RWPE1 (cell line): ENCODE measurements at regions not wholly inside any gene's neighbourhood (a gene's known extent, or its start where the extent isn't known, plus 50 kb on each side); places are given as distances from the start of the nearest gene placed in this dataset.
"Not testable (repeated sequence)": the region's sequence is repeated elsewhere in the genome, so short reads cannot be mapped to it uniquely, and the experiment has no call there.

ENCODE experiments used
- CTCF ChIA-PET: fragments of 350-600 bp; sonication (Branson Sonifier 250); formaldehyde crosslinking; extraction: SDS; loops from one replicate; lab custom pipeline; 2021; lab: Yijun Ruan, JAX
- POLR2A ChIA-PET: fragments of 400-600 bp; formaldehyde crosslinking; extraction: SDS; loops from one replicate; lab custom pipeline; 2020; ENCODE audit warnings: antibody characterized with exemption; ENCODE audit not compliant: low non-redundant PET; lab: Yijun Ruan, JAX
- DNase-seq: peaks from one replicate; pipeline ENCODE4 v3.0.0; 2012; ENCODE audit warnings: low spot score
- H3K27ac ChIP-seq: fragments of 450-650 bp; 2 replicates; pipeline ENCODE4 v1.5.1; 2017
- TF ChIP-seq, protein P1 (sequence below): fragments of 450-650 bp; conservative IDR thresholded peaks from 2 replicates; pipeline ENCODE4 v1.5.1; 2017; ENCODE audit warnings: low read depth, mild to moderate bottlenecking

DNA sequence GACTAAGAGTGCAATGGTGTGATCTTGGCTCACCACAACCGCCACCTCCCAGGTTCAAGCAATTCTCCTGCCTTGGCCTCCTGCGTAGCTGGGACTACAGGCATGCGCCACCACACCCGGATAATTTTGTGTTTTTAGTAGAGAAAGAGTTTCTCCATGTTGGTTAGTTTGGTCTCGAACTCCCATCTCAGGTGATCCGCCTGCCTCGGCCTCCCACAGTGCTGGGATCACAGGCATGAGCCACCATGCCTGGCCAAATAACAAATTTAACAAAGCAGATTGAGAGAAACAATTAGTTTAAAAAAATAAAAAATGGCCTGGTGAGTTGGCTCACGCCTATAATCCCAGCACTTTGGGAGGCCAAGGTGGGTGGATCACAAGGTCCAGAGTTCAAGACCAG is 139.6 kb upstream of the KCTD7 start:
- H3K27ac ChIP-seq, POLR2A ChIA-PET, DNase-seq: not testable (repeated sequence)
- CTCF ChIA-PET = interaction anchor here (0.8 kb wide), 1 partner anchor 18 kb away, joined by 5 read pairs; no protein-coding TSS in a partner anchor

DNA sequence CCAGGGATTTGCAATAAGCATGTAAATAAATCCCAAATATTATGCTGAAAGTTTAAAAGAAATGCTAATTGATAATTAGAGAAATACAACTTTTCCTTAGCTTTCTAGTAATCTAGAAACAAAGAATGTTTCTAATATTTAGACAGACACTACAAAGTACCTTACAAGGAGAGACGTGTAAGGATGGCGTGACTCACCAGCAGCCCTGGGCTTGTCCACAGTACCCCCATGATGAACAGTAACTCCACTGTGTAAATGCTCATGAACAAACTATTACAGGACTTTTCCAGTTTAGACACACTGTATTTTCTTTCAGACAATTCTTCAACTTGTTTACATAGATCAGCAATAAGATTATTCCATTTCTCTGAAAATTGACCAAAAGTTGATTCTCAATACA is 138.9 kb upstream of the KCTD7 start:
- CTCF ChIA-PET, POLR2A ChIA-PET, H3K27ac ChIP-seq, DNase-seq: not testable (repeated sequence)

DNA sequence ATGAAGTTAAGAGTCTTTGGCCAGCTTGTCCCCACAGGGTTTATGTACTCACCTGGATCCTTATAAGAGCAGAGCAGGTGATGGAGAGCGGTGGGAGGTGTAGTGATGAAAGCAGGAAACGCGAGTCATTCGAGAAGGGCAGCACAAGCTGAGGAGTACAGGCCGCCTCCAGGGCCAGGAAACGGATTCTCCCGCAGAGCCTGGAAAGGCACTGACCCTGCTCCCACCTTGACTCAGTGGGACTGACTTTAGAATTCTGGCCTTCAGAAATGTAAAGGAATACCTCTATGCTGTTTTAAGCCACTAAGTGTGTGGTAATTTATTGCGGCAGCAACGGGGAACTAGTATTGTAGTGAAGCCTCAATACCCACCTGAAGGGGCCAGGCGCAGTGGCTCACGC is 137.7 kb upstream of the KCTD7 start:
- DNase-seq, CTCF ChIA-PET, POLR2A ChIA-PET, H3K27ac ChIP-seq: not testable (repeated sequence)

DNA sequence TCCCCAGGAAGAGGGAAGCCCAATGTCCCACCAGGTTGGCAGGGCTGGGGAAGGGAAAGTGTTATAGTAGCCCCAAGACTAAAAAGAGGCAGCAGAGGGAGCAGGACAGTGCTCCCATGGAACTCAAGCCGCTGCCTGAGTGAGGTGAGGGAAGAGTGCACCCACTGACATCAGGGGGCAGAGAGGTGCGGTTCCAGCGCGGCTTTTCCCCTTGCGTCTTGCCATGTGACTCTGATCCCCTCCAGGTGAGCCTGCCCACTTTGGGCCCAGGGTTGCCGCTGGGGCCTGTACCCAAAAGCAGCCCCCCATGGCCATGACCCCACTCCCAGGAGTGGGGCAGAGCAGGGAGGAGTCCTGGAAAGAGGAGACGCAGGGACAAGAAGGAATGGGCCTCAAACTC is 136.3 kb upstream of the KCTD7 start:
- POLR2A ChIA-PET, DNase-seq, CTCF ChIA-PET: not testable (repeated sequence)
- peak overlapping the region; percentile 79 for H3K27ac ChIP-seq

DNA sequence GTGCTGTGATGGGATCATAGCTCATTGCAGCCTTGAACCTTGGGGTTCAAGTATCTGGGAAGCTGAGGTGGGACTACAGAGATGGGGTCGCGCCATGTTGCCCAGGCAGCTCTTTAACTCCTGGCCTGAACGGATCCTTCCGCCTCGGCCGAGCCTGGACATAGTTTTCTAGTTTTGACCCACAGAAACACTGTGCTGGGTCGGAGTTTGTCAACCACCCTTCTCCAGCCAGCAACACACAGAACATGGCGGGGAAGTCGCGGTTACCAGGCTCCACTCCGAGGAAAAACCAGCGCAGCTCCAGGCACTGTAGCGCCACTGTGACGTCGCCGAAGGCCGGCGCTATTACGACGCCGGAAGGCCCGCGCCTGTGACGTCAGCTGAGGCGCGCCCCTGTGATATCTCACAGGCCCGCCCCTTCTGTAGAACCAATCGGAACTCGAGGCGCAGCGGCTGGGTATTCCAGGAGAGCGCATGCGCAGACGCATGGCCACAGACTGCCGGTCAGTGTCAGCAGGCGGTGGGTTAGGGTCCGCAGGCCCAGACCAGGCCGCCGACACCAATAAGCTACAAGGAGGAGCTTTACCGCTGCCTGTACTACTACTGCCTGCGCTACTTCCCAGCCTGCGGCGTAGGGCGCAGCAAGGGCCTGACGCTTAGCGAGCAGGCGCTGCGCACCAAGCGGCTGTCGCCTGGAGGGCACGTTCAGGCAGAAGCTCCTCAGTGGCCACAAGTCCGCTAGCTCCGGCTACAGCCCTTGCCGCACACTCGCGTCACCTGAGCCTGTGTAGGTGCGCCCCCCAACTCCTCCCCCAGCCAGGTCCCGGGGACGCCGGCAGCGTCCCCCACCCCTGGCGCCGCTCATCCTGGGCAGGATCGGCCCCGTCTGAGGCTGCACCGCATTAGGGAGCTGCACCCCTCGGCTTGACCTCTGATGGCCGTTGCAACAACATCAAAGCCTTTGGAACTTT is 135.2 kb upstream of the KCTD7 start:
- peak overlapping the region; percentile 79 for H3K27ac ChIP-seq
- TF ChIP-seq, protein P1, sequence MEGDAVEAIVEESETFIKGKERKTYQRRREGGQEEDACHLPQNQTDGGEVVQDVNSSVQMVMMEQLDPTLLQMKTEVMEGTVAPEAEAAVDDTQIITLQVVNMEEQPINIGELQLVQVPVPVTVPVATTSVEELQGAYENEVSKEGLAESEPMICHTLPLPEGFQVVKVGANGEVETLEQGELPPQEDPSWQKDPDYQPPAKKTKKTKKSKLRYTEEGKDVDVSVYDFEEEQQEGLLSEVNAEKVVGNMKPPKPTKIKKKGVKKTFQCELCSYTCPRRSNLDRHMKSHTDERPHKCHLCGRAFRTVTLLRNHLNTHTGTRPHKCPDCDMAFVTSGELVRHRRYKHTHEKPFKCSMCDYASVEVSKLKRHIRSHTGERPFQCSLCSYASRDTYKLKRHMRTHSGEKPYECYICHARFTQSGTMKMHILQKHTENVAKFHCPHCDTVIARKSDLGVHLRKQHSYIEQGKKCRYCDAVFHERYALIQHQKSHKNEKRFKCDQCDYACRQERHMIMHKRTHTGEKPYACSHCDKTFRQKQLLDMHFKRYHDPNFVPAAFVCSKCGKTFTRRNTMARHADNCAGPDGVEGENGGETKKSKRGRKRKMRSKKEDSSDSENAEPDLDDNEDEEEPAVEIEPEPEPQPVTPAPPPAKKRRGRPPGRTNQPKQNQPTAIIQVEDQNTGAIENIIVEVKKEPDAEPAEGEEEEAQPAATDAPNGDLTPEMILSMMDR = peak; percentile 27; the same call in 1 of the 2 replicates
- ChIA-PET CTCF (interaction anchor here (0.6 kb wide), 2 partner anchors 373 to 458 kb away, joined by 3 read pairs; no protein-coding TSS in a partner anchor), POLR2A (interaction anchor here (0.5 to 1.0 kb wide), 5 partner anchors 9 to 378 kb away, joined by 3 to 5 read pairs (median 3); partner anchors contain the start of gene CRCP)
- peak; percentile 99 for DNase-seq

DNA sequence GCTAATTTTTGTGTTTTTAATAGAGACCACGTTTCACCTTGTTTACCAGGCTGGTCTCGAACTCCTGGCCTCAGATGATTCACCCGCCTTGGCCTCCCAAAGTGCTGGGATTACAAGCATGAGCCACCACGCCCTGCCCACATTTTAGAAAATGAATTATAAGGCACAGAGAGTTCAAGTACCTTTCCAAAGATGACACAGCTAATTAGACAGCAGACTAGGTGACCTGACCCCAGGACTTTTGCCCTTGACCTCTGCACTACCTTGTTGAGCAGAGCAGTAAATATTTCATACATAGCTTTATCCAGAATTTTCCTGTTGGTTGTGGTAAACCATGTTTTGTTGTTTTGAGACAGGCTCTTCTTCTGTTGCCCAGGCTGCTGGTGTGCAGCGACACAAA is 131.3 kb upstream of the KCTD7 start:
- POLR2A ChIA-PET = no interaction called here
- CTCF ChIA-PET = interaction anchor here (0.6 kb wide), 1 partner anchor 45 kb away, joined by 3 read pairs; no protein-coding TSS in a partner anchor
- TF ChIP-seq, protein P1 = no peak
- DNase-seq = no peak
- no peak overlapping the region; the same call in 1 of the 2 replicates for H3K27ac ChIP-seq

DNA sequence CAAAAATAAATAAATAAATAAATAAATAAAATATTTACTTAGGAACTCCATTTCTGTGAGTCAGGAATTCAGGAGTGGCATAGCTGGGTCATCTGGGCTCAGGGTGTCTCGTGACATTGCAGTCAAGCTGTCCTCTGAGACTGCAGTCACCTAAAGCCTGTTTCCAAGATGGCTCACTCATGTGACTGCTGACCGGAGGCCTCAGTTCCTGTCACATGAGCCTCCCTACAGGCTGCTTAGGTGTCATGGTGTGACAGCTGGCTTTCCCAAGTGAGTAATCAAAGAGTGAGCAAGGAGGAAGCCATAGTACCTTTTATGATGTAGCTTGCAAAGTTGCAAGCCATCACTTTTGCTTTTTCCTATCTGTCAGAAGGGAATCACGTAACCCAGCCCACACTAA is 128.6 kb upstream of the KCTD7 start:
- ChIA-PET POLR2A (no interaction called here), CTCF (interaction anchor here (0.6 kb wide), 3 partner anchors 25 to 655 kb away, joined by 3 to 5 read pairs (median 5); no protein-coding TSS in a partner anchor)
- TF ChIP-seq, protein P1 = no peak
- no peak for DNase-seq
- H3K27ac ChIP-seq = no peak overlapping the region

DNA sequence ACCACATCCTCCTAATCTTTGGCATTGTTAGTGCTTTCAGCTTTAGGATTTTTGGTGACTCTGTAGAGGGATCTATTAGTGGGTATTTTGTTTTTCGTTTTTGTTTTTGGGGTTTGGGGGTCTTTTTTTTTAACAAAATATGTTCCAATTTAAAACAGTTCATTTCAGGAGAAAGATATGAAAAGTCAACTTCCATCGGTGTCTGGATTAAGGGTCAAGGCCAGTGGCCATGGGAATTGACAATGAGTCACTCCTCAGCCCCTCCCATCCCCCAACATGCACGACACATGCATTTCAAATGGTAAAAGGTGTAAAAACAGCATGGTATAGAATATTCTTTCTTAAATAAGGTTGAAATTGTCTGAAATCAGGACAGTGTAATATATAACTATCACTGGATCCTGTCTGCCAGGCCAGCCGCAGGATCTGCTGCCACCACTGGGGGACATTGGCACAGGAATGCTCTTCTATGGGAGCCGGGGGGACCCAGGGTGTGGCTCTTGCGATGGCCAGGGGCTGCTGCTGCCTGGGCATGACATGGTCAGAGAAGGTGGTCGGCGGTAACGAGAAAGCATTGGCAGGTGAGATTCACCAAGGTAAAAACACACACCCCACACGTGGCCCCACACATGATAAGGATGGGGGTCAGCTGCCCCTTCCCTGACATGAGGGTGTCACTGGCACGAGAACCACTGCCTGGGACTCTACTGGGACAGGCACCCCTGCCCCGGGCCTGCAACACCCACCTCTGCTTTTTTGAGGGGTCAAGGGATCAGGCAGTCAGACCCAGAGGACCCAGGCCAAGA is 126.2 kb upstream of the KCTD7 start:
- TF ChIP-seq, protein P1 = no peak
- ChIA-PET CTCF (no interaction called here), POLR2A (no interaction called here)
- no peak overlapping the region for H3K27ac ChIP-seq
- no peak for DNase-seq
